AG10803 (cell line): ENCODE measurements at regions not wholly inside any gene's neighbourhood (a gene's known extent, or its start where the extent isn't known, plus 50 kb on each side); places are given as distances from the start of the nearest gene placed in this dataset.
"Not testable (repeated sequence)": the region's sequence is repeated elsewhere in the genome, so short reads cannot be mapped to it uniquely, and the experiment has no call there.

Experiments
- DNase-seq: peaks from one replicate; pipeline ENCODE4 v3.0.0; 2010; ENCODE audit warnings: low read depth
- H3K4me3 ChIP-seq: 2 replicates; pipeline ENCODE4 v1.5.1; 2011; ENCODE audit warnings: mild to moderate bottlenecking, low read length, control low read depth
- CTCF ChIP-seq: conservative IDR thresholded peaks from 2 replicates; pipeline ENCODE4 v1.5.1; 2011; ENCODE audit warnings: mild to moderate bottlenecking, low read length, control low read depth, inconsistent platforms

- DNase-seq, result no peak
Observed at GRCh38 chr16:6728381-6728780, 604.3 kb upstream of the RBFOX1 start.

DNA sequence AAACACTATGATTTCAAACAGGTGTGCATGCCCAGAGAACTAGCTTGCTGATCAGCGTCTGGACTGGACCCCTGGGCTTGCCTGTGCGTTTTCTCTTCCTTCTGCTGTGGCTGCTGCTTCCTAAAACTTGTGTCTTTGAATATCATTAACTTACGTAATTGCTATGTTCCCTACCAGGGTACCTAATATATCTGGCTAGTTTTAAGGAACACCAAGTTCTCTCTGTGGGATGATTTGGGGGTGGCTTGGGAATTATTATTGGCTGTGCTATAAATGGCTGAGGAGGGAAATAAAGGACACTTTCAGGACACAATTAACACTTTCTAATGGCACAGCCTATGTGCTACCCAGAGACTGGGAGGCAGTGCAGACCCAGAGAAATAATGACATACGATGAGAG is 606.0 kb upstream of the RBFOX1 start:
- no peak overlapping the region for H3K4me3 ChIP-seq
- TF ChIP-seq CTCF, result no peak
- DNase-seq, result no peak

More at GRCh38 chr16:6728381-6728780, 604.3 kb upstream of the RBFOX1 start:
- no peak overlapping the region for H3K4me3 ChIP-seq
- TF ChIP-seq CTCF, result no peak

GRCh38 chr16:6725634-6726331 is 606.9 kb upstream of the RBFOX1 start:
- TF ChIP-seq CTCF, result no peak
- DNase-seq, result no peak
- no peak overlapping the region for H3K4me3 ChIP-seq

- H3K4me3 ChIP-seq, DNase-seq: not testable (repeated sequence)
Observed at GRCh38 chr16:6725206-6725605, 607.4 kb upstream of the RBFOX1 start.

- DNase-seq, result no peak
- TF ChIP-seq CTCF, result no peak
- H3K4me3 ChIP-seq, result no peak overlapping the region
Observed at GRCh38 chr16:6722786-6723185, 609.9 kb upstream of the RBFOX1 start.

DNA sequence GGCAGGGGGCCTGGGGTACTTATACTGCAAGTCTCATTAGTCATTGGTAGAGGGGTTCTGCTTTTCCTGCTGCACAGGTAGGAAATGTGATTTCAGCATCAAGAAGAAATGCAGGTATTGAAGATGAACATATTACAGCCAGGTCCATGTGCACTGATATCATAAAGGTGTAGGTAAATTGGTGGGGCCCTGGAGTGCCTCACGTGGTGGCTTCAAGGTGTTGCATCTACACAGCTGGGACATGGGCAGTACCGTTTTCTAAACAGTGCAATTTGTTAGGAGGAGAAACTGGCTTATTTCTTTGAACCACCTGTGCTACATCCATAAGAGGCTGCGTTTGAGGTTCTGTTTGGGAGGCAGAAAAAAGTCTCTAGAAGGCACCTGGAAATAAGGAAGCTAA is 618.1 kb upstream of the RBFOX1 start:
- no peak for DNase-seq
- H3K4me3 ChIP-seq, result no peak overlapping the region
- TF ChIP-seq CTCF, result no peak

DNA sequence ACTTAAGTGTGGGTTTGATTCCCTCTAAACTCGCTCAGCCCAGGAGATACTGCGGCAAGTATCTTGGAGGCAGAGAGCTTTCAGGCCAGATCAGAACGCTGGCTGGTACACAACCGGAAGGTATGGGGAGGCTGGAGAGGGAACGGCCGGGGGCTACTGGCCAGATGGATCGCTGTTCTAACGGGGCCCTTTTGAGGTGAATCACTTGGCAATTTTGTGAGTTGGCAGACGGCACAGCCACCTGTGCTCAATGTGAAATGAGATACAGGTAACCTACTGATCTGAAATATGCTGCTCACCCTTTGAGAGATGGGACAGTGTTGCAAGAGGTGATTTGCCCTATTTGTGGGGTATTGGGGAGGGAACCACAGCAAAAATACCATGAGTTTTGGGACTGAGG is 622.9 kb upstream of the RBFOX1 start:
- no peak for TF ChIP-seq CTCF
- DNase-seq, result no peak
- H3K4me3 ChIP-seq, result no peak overlapping the region
